HepG2 (cell line): ENCODE measurements at regions not wholly inside any gene's neighbourhood (a gene's known extent, or its start where the extent isn't known, plus 50 kb on each side); places are given as distances from the start of the nearest gene placed in this dataset.

Experiments used
- AHR ChIP-seq: IDR thresholded peaks from 2 replicates; pipeline ENCODE4 v1.6.1; 2018; ENCODE audit warnings: missing genetic modification reagents, missing compliant biosample characterization
- ARID4A ChIP-seq: sonication (generic); formaldehyde crosslinking; IDR thresholded peaks from 2 replicates; pipeline ENCODE4 v1.5.0; 2020; ENCODE audit warnings: mild to moderate bottlenecking, missing genetic modification reagents, borderline replicate concordance
- LBX2 ChIP-seq: sonication (generic); formaldehyde crosslinking; IDR thresholded peaks from 2 replicates; pipeline ENCODE4 v1.5.0; 2020; ENCODE audit warnings: missing genetic modification reagents, mild to moderate bottlenecking, borderline replicate concordance
- PAWR ChIP-seq: sonication (generic); formaldehyde crosslinking; IDR thresholded peaks from 2 replicates; pipeline ENCODE4 v1.4.0; 2020; ENCODE audit warnings: missing genetic modification reagents, mild to moderate bottlenecking, borderline replicate concordance
- PHF5A ChIP-seq: IDR thresholded peaks from one replicate; pipeline ENCODE4 v1.6.1; 2018; ENCODE audit warnings: low read depth, missing genetic modification reagents; ENCODE audit not compliant: unreplicated experiment
- PHF8 ChIP-seq: sonication (generic); formaldehyde crosslinking; IDR thresholded peaks from 2 replicates; pipeline ENCODE4 v1.5.0; 2020; ENCODE audit warnings: missing genetic modification reagents
- RBM22 ChIP-seq: fragments of 200-400 bp; formaldehyde crosslinking; optimal IDR thresholded peaks from 2 replicates; pipeline ENCODE3; 2017; ENCODE audit warnings: mild to moderate bottlenecking, low read length, moderate library complexity
- RCOR2 ChIP-seq: IDR thresholded peaks from 2 replicates; pipeline ENCODE4 v1.6.1; 2016; ENCODE audit warnings: missing biosample characterization, missing genetic modification reagents
- RFX5 ChIP-seq: IDR thresholded peaks from 2 replicates; pipeline ENCODE4 v1.6.1; 2011; ENCODE audit warnings: low read depth, low read length, improper control_type of control experiment
- SMAD1 ChIP-seq: sonication (generic); formaldehyde crosslinking; IDR thresholded peaks from 2 replicates; pipeline ENCODE4 v1.4.0; 2020; ENCODE audit warnings: missing genetic modification reagents, low read depth, mild to moderate bottlenecking, borderline replicate concordance
- SNAPC2 ChIP-seq: sonication (generic); formaldehyde crosslinking; IDR thresholded peaks from 2 replicates; pipeline ENCODE4 v1.8.1; 2022; ENCODE audit warnings: mild to moderate bottlenecking, missing genetic modification reagents
- TOPORS ChIP-seq: sonication (generic); formaldehyde crosslinking; IDR thresholded peaks from 2 replicates; pipeline ENCODE4 v1.8.0; 2023; ENCODE audit warnings: mild to moderate bottlenecking, missing genetic modification reagents
- ZBTB38 ChIP-seq: sonication (generic); formaldehyde crosslinking; IDR thresholded peaks from 2 replicates; pipeline ENCODE4 v1.5.1; 2020; ENCODE audit warnings: mild to moderate bottlenecking, missing genetic modification reagents
- ZMYM2 ChIP-seq: sonication (generic); formaldehyde crosslinking; IDR thresholded peaks from 2 replicates; pipeline ENCODE4 v1.8.0; 2022; ENCODE audit warnings: mild to moderate bottlenecking, missing genetic modification reagents
- ZNF33B ChIP-seq: sonication (generic); formaldehyde crosslinking; IDR thresholded peaks from 2 replicates; pipeline ENCODE4 v1.5.1; 2020; ENCODE audit warnings: mild to moderate bottlenecking, missing genetic modification reagents
- ZNF501 ChIP-seq: sonication (generic); formaldehyde crosslinking; IDR thresholded peaks from 2 replicates; pipeline ENCODE4 v1.5.1; 2020; ENCODE audit warnings: mild to moderate bottlenecking, moderate library complexity, missing genetic modification reagents

- TF ChIP-seq TOPORS: 0 out of 2 replicates have a peak, but pooled peaks have one; percentile 8
- no peak for TF ChIP-seq RFX5
- 0 out of 2 replicates have a peak, but pooled peaks have one; percentile 32 for TF ChIP-seq ARID4A (CRISPR knock-in tag)
- peak; percentile 94 for TF ChIP-seq ZBTB38 (CRISPR knock-in tag)
- no peak for TF ChIP-seq RBM22
- TF ChIP-seq PAWR: 0 out of 2 replicates have a peak, but pooled peaks have one; percentile 69
- no peak for TF ChIP-seq PHF8 (CRISPR knock-in tag)
- TF ChIP-seq ZNF33B (CRISPR knock-in tag): no peak
- TF ChIP-seq AHR (CRISPR knock-in tag): no peak
- TF ChIP-seq RCOR2 (CRISPR knock-in tag): no peak
- 0 out of 2 replicates have a peak, but pooled peaks have one; percentile 22 for TF ChIP-seq SMAD1
- no peak for TF ChIP-seq SNAPC2 (CRISPR knock-in tag)
- no peak for TF ChIP-seq ZMYM2 (CRISPR knock-in tag)
- no peak for TF ChIP-seq LBX2
- peak; percentile 17; the same call in 1 of the 2 replicates for TF ChIP-seq ZNF501 (CRISPR knock-in tag)
- no peak for TF ChIP-seq PHF5A (CRISPR knock-in tag)
These were observed 193.1 kb upstream of the ARL4C start (continued) for GRCh38 chr2:234689911-234690379.
